ENCODE measurements at regions not wholly inside any gene's neighbourhood (a gene's known extent, or its start where the extent isn't known, plus 50 kb on each side); places are given as distances from the start of the nearest gene placed in this dataset.

DNA sequence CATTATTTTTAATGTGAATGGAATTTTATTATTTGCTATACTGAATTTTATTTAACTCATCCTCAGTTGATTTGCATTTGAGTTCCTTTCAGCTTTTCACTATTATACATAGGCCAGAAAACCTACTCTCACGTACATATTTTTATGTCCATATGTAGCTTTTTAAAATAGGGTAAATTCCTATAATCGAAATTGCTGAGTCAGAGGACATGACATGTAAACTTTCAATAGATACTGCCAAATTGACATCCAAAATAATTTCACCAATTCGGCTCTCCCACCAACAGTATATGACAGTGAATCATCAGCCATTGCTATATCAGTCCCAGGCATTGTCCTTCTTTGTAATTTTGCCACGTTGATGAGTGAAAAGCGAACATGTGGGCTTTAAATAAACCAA is 222.5 kb downstream of the SQOR start:
- Histone ChIP-seq H3K23ac (ENCODE audit: low read depth, low read length) (no peak overlapping the region), H3K27me3 (ENCODE audit: control insufficient read depth, insufficient read depth, low read length) (no peaks in the 10 kb centered on the region), H2AK9ac (replicated peaks; ENCODE audit: low read depth, low read length, poor library complexity) (no peak overlapping the region), H4K20me1 (ENCODE audit: insufficient read depth, low read length) (no peaks in the 10 kb centered on the region), H2BK20ac (ENCODE audit: low read depth, low read length) (no peak overlapping the region), H3K14ac (replicated peaks; ENCODE audit: low read depth, low read length) (no peak overlapping the region), H3K79me1 (ENCODE audit: low read depth in 1 of 2, low read length in 2 of 2) (no peaks in the 10 kb centered on the region), H3K9ac (ENCODE audit: low read depth, low read length) (no peak overlapping the region), H3K4me1 (ENCODE audit: control insufficient read depth, insufficient read depth, low read length) (no peaks in the 10 kb centered on the region), H2BK5ac (ENCODE audit: low read depth, low read length, poor library complexity, severe bottlenecking) (no peak overlapping the region), H3K56ac (ENCODE audit: extremely low read depth, insufficient read depth, low read length) (no peak overlapping the region), H3K4me3 (ENCODE audit: insufficient read depth, low read depth, low read length) (no peak overlapping the region), H4K91ac (ENCODE audit: insufficient read depth, low read depth, low read length) (no peak overlapping the region), H3K9me1 (ENCODE audit: insufficient read depth, low read length) (no peaks in the 10 kb centered on the region), H4K5ac (ENCODE audit: low read depth, low read length) (no peak overlapping the region), H2AFZ (replicated peaks; ENCODE audit: low read length, poor library complexity) (no peak overlapping the region), H4K8ac (ENCODE audit: low read depth in 2 of 2, low read length in 2 of 2) (no peak overlapping the region), H3K4ac (ENCODE audit: low read depth, low read length) (no peak overlapping the region), H3K36me3 (ENCODE audit: control insufficient read depth, insufficient read depth, low read length) (no peaks in the 10 kb centered on the region), H3K4me2 (ENCODE audit: low read depth, low read length) (no peak overlapping the region), H3K9me3 (ENCODE audit: control insufficient read depth, insufficient read depth, low read length) (peaks cover 5% of the 10 kb centered on the region), H3K27ac (ENCODE audit: insufficient read depth, low read length) (no peak overlapping the region), H2AK5ac (ENCODE audit: low read depth, low read length) (no peak overlapping the region), H2BK120ac (ENCODE audit: low read depth, low read length) (no peak overlapping the region), H3K18ac (ENCODE audit: low read depth, low read length) (no peak overlapping the region), H2BK15ac (ENCODE audit: low read depth, low read length) (no peak overlapping the region)
- dilution Hi-C loops (cut with HindIII; ENCODE audit: low sequenced_read_pairs, unreplicated experiment), result no loop called here
- BruUV-seq (replicated peaks), result no TSS peak
- no CpG with 5 or more reads among the region's 5 CpGs for WGBS, 2 experiments (ENCODE audit: extremely low coverage in 2 of 2, insufficient read length in 1 of 2)
- no peak for DNase-seq
- ChIA-PET CTCF (no interaction called here), POLR2A (ENCODE audit: unreplicated experiment) (no interaction called here)
- in situ Hi-C loops (cut with MboI; ENCODE audit: low sequenced_read_pairs), result no loop called here
- intact Hi-C loops (cut with micrococcal nuclease), result no loop called here
- TF ChIP-seq FOS (IDR thresholded peaks at IDR 0.05; ENCODE audit: low read depth, low read length) (no peak), NFE2L2 (IDR thresholded peaks at IDR 0.05; ENCODE audit: low read depth, low read length) (0 out of 2 replicates have a peak, but pooled peaks have one; percentile 7), MAFK (IDR thresholded peaks at IDR 0.05; ENCODE audit: low read depth, low read length) (peak; percentile 67)
- ATAC-seq (ENCODE audit: low read depth), result no peak

Data from IMR-90 (cell line).